Peyer's patch (tissue), 4 donors: ENCODE measurements at regions not wholly inside any gene's neighbourhood (a gene's known extent, or its start where the extent isn't known, plus 50 kb on each side); places are given as distances from the start of the nearest gene placed in this dataset.

Source experiments
- POLR2A ChIP-seq, 2 donors: fragments of 450-650 bp; IDR thresholded peaks; one replicate each; pipeline ENCODE4 v1.5.1; 2017; ENCODE audit warnings: antibody characterized with exemption in 2 of 2, mild to moderate bottlenecking in 2 of 2, moderate library complexity in 2 of 2
- TF ChIP-seq, protein P1 (sequence below), 6 experiments: fragments of 450-650 bp in 4 of 6; fragments of 200-600 bp in 2 of 6; sonication (generic) in 1 of 6; IDR thresholded peaks; one replicate each; pipeline ENCODE4 v1.5.1; 2017 to 2019; ENCODE audit warnings: antibody characterized with exemption in 6 of 6, mild to moderate bottlenecking in 3 of 6, moderate library complexity in 1 of 6

DNA sequence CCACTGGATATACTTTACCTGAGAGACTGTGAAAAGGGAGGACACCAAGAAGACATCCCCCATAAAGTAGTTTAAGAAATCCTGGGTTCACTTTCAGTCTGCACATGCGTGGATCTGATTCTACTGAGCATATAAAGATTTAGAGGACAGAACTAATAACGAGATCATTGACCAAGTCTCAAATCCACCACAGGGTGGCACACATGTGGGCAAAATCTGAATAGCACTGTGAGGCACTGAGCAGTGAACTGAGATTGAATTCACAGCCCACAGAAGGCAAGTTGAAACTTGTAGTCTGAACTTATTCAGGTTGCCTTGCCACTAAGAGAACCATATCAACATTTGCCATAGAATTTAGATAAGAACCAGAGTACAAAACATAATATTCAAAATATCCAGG is 818.6 kb downstream of the GRID1 start:
- TF ChIP-seq, protein P1, sequence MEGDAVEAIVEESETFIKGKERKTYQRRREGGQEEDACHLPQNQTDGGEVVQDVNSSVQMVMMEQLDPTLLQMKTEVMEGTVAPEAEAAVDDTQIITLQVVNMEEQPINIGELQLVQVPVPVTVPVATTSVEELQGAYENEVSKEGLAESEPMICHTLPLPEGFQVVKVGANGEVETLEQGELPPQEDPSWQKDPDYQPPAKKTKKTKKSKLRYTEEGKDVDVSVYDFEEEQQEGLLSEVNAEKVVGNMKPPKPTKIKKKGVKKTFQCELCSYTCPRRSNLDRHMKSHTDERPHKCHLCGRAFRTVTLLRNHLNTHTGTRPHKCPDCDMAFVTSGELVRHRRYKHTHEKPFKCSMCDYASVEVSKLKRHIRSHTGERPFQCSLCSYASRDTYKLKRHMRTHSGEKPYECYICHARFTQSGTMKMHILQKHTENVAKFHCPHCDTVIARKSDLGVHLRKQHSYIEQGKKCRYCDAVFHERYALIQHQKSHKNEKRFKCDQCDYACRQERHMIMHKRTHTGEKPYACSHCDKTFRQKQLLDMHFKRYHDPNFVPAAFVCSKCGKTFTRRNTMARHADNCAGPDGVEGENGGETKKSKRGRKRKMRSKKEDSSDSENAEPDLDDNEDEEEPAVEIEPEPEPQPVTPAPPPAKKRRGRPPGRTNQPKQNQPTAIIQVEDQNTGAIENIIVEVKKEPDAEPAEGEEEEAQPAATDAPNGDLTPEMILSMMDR (IDR thresholded peaks at IDR 0.05), result peak in 4 of 6 experiments; percentile 12 to 54 (median 42)
- TF ChIP-seq POLR2A (IDR thresholded peaks at IDR 0.05), result no peak
